Endothelial cell of umbilical vein (primary cell): ENCODE measurements at regions not wholly inside any gene's neighbourhood (a gene's known extent, or its start where the extent isn't known, plus 50 kb on each side); places are given as distances from the start of the nearest gene placed in this dataset.

Experiments
- BruUV-seq: library from RNA; stranded (reverse); fragments of 400-500 nt; replicated peaks from 2 replicates; lab custom pipeline; 2021; lab: Mats Ljungman, UMichigan
- CTCF ChIA-PET: fragments of 300-600, 350-600 bp; sonication (Branson Sonifier 250); formaldehyde crosslinking; loops from one replicate; lab custom pipeline; 2021; ENCODE audit warnings: antibody characterized with exemption, inconsistent platforms; lab: Charles Lee
- POLR2A ChIA-PET: fragments of 300-600, 350-600 bp; sonication (Branson Sonifier 250); formaldehyde crosslinking; loops from one replicate; lab custom pipeline; 2021; ENCODE audit warnings: antibody characterized with exemption, inconsistent platforms; lab: Charles Lee
- DNase-seq: peaks from one replicate; pipeline ENCODE4 v3.0.0-alpha.2; 2011; ENCODE audit warnings: low read depth, low spot score
- FAIRE-seq: peaks from 2 replicates; lab custom pipeline; 2011; peaks lifted over from hg19 to GRCh38; lab: Jason Lieb, UNC
- H2AFZ ChIP-seq: 2 replicates; pipeline ENCODE4 v1.6.0; 2012; ENCODE audit warnings: low read depth, low read length, control low read depth, inconsistent platforms
- H3K27ac ChIP-seq: 2 replicates; pipeline ENCODE4 v1.5.1; 2011; ENCODE audit warnings: low read depth, mild to moderate bottlenecking, control low read depth, low read length, moderate library complexity; ENCODE audit not compliant: insufficient read depth
- H3K27me3 ChIP-seq, 2 experiments: 2 replicates each; pipeline versions ENCODE4 v1.6.0 to v1.6.1; 2011; ENCODE audit warnings: low read length in 2 of 2, mixed read lengths in 1 of 2; ENCODE audit not compliant: control insufficient read depth in 2 of 2, insufficient read depth in 2 of 2
- H3K36me3 ChIP-seq, 2 experiments: 2 replicates in 1 of 2; 3 replicates in 1 of 2; pipeline ENCODE4 v1.5.1; 2011; ENCODE audit warnings: low read length in 2 of 2, mild to moderate bottlenecking in 1 of 2, moderate library complexity in 1 of 2; ENCODE audit not compliant: control insufficient read depth in 2 of 2, insufficient read depth in 2 of 2; ENCODE audit errors: extremely low read depth in 1 of 2
- H3K4me1 ChIP-seq: 3 replicates; pipeline ENCODE4 v1.5.1; 2011; ENCODE audit warnings: mild to moderate bottlenecking, low read length; ENCODE audit not compliant: control insufficient read depth, insufficient read depth; ENCODE audit errors: extremely low read depth
- H3K4me2 ChIP-seq: 2 replicates; pipeline ENCODE4 v1.6.1; 2011; ENCODE audit warnings: low read length, control low read depth, mixed read lengths; ENCODE audit not compliant: insufficient read depth
- H3K4me3 ChIP-seq, 3 experiments: fragments of 200-600 bp in 1 of 3; sonication (generic), shearing (Covaris generic) in 1 of 3; replicated peaks in 1 of 3; 2 replicates each; pipeline ENCODE4 v1.5.1; 2011 to 2016; ENCODE audit warnings: control low read depth in 3 of 3, low read length in 3 of 3, mild to moderate bottlenecking in 2 of 3, inconsistent platforms in 1 of 3, low read depth in 1 of 3, moderate library complexity in 1 of 3; ENCODE audit not compliant: insufficient read depth in 1 of 3
- H3K79me2 ChIP-seq: 2 replicates; pipeline ENCODE4 v1.6.0; 2012; ENCODE audit warnings: low read length, inconsistent platforms; ENCODE audit not compliant: control insufficient read depth, insufficient read depth
- H3K9ac ChIP-seq: replicated peaks from 2 replicates; pipeline ENCODE3; 2011; ENCODE audit warnings: low read length, control low read depth; ENCODE audit not compliant: insufficient read depth; ENCODE audit errors: extremely low read depth
- H3K9me1 ChIP-seq: replicated peaks from 3 replicates; pipeline ENCODE4 v1.6.0; 2011; ENCODE audit warnings: mild to moderate bottlenecking, low read length; ENCODE audit not compliant: control insufficient read depth, insufficient read depth; ENCODE audit errors: extremely low read depth
- H3K9me3 ChIP-seq: replicated peaks from 2 replicates; pipeline ENCODE4 v1.5.1; 2012; ENCODE audit warnings: low read length, inconsistent platforms; ENCODE audit not compliant: control insufficient read depth, insufficient read depth
- H4K20me1 ChIP-seq: replicated peaks from 2 replicates; pipeline ENCODE3; 2011; ENCODE audit warnings: mild to moderate bottlenecking, low read length; ENCODE audit not compliant: control insufficient read depth, insufficient read depth; ENCODE audit errors: extremely low read depth
- CTCF ChIP-seq, 2 donors: IDR thresholded peaks; 1 replicate in 1 of 2; 2 replicates in 1 of 2; pipeline ENCODE4 v1.5.1; 2011; ENCODE audit warnings: low read length in 2 of 2, mild to moderate bottlenecking in 2 of 2, moderate library complexity in 2 of 2, control low read depth in 1 of 2, inconsistent platforms in 1 of 2, low read depth in 1 of 2; ENCODE audit not compliant: insufficient read depth in 1 of 2; ENCODE audit errors: extremely low read depth in 1 of 2
- EZH2 ChIP-seq: IDR thresholded peaks from 2 replicates; pipeline ENCODE4 v1.6.1; 2012; ENCODE audit warnings: borderline replicate concordance, low read depth, mild to moderate bottlenecking, moderate library complexity, low read length, inconsistent platforms; ENCODE audit not compliant: severe bottlenecking
- FOS ChIP-seq: IDR thresholded peaks from 2 replicates; pipeline ENCODE4 v1.6.1; 2011; ENCODE audit warnings: mild to moderate bottlenecking, low read length, moderate library complexity, borderline replicate concordance; ENCODE audit not compliant: insufficient read depth
- GATA2 ChIP-seq: IDR thresholded peaks from 2 replicates; pipeline ENCODE4 v1.7.0; 2011; ENCODE audit warnings: low read depth, mild to moderate bottlenecking, moderate library complexity, mixed read lengths, low read length; ENCODE audit not compliant: insufficient read length, insufficient read depth
- JUN ChIP-seq: IDR thresholded peaks from 2 replicates; pipeline ENCODE4 v1.6.1; 2011; ENCODE audit warnings: borderline replicate concordance, low read depth; ENCODE audit not compliant: insufficient read length, insufficient read depth
- MAX ChIP-seq: IDR thresholded peaks from 2 replicates; pipeline ENCODE4 v1.6.1; 2011; ENCODE audit not compliant: insufficient read depth, insufficient read length
- MYC ChIP-seq: IDR thresholded peaks from one replicate; pipeline ENCODE4 v1.6.1; 2011; ENCODE audit warnings: mild to moderate bottlenecking, low read depth, low read length
- POLR2A ChIP-seq: IDR thresholded peaks from 2 replicates; pipeline ENCODE4 v1.6.1; 2012; ENCODE audit warnings: low read depth, mild to moderate bottlenecking, control low read depth, low read length
- POLR2AphosphoS5 ChIP-seq: IDR thresholded peaks from 2 replicates; pipeline ENCODE4 v1.6.1; 2012; ENCODE audit warnings: low read depth, mild to moderate bottlenecking, control low read depth, low read length, moderate library complexity; ENCODE audit not compliant: insufficient read depth
- dilution Hi-C: fragments of 300-500 bp; cut with MboI; formaldehyde crosslinking; loops from one replicate; pipeline ENCODE4 v1.15.0; 2019; ENCODE audit warnings: low sequenced_read_pairs; ENCODE audit not compliant: extremely low pct_ligation_motif_present
- intact Hi-C: fragments of 100-400 bp; cut with micrococcal nuclease; formaldehyde crosslinking; loops from one replicate; pipeline ENCODE4 v1.10.0; 2022

GRCh38 chr2:136557203-136557602 is 208.1 kb upstream of the THSD7B start:
- Histone ChIP-seq H3K4me2 (no peak overlapping the region), H3K27me3 (no peaks in the 10 kb centered on the region), H3K9me1 (no peaks in the 10 kb centered on the region), H4K20me1 (no peaks in the 10 kb centered on the region), H3K9me3 (peaks cover 2% of the 10 kb centered on the region), H3K9ac (no peak overlapping the region), H3K79me2 (no peaks in the 10 kb centered on the region), H2AFZ (no peak overlapping the region), H3K36me3 (no peaks in the 10 kb centered on the region), H3K4me3 (no peak overlapping the region), H3K27ac (no peak overlapping the region), H3K4me1 (no peaks in the 10 kb centered on the region)
- no TSS peak for BruUV-seq
- POLR2A ChIA-PET: no interaction called here
- DNase-seq (no peak), FAIRE-seq (no peak)
- intact Hi-C loops (no loop called here), dilution Hi-C loops (no loop called here)
- no peak for TF ChIP-seq JUN
- no peak for TF ChIP-seq EZH2
- TF ChIP-seq GATA2: no peak
- TF ChIP-seq POLR2A: no peak
- TF ChIP-seq CTCF (IDR thresholded peaks at IDR 0.05; ENCODE audit: extremely low read depth in 1 of 2, insufficient read depth in 1 of 2, low read depth in 1 of 2, low read length in 2 of 2): no peak
- no peak for TF ChIP-seq FOS
- no peak for TF ChIP-seq POLR2AphosphoS5
- no peak for TF ChIP-seq MYC
- TF ChIP-seq MAX: no peak
- CTCF ChIA-PET: no interaction called here
